ENCODE measurements at regions not wholly inside any gene's neighbourhood (a gene's known extent, or its start where the extent isn't known, plus 50 kb on each side); places are given as distances from the start of the nearest gene placed in this dataset.

DNA sequence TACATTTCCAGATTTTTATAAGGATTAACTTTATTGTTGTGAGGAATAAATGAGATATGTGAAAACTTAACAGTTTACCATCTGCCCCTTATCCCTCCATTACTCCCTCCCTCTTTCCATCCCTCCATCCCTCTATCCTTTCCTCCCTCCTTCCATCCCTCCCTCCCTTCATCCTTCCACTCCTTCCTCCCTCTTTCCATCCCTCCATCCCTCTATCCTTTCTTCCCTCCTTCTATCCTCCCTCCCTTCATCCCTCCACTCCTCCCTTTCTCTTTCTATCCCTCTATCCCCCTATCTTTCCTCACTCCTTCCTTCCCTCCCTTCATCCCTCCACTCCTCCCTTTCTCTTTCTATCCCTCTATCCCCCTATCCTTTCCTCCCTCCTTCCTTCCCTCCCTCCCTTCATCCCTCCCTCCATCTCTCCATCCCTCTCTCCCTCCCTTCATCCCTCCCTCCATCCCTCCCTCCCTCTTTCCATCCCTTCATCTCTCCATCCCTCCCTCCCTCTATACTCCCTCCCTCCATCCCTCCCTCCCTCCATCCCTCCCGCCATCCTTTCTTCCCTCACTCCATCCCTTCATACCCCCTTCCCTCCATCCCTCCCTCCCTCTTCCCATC, 181.8 kb upstream of the PLXNC1 start:
- H3K9ac ChIP-seq (ENCODE audit: low read length): no peak overlapping the region
- H3K36me3 ChIP-seq (ENCODE audit: insufficient read depth, low read length): no peaks in the 10 kb centered on the region
- H3K27ac ChIP-seq (ENCODE audit: low read depth, low read length, poor library complexity, severe bottlenecking): no peak overlapping the region
- TF ChIP-seq EZH2 (IDR thresholded peaks at IDR 0.05; ENCODE audit: borderline replicate concordance, low read length): no peak
- TF ChIP-seq, protein P1, sequence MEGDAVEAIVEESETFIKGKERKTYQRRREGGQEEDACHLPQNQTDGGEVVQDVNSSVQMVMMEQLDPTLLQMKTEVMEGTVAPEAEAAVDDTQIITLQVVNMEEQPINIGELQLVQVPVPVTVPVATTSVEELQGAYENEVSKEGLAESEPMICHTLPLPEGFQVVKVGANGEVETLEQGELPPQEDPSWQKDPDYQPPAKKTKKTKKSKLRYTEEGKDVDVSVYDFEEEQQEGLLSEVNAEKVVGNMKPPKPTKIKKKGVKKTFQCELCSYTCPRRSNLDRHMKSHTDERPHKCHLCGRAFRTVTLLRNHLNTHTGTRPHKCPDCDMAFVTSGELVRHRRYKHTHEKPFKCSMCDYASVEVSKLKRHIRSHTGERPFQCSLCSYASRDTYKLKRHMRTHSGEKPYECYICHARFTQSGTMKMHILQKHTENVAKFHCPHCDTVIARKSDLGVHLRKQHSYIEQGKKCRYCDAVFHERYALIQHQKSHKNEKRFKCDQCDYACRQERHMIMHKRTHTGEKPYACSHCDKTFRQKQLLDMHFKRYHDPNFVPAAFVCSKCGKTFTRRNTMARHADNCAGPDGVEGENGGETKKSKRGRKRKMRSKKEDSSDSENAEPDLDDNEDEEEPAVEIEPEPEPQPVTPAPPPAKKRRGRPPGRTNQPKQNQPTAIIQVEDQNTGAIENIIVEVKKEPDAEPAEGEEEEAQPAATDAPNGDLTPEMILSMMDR (IDR thresholded peaks at IDR 0.05; ENCODE audit: low read length): no peak
- H3K27me3 ChIP-seq (ENCODE audit: insufficient read depth, low read length): no peaks in the 10 kb centered on the region
- H4K20me1 ChIP-seq (ENCODE audit: insufficient read depth, low read length): no peaks in the 10 kb centered on the region
- H3K4me3 ChIP-seq (ENCODE audit: low read depth, low read length, poor library complexity, severe bottlenecking): no peak overlapping the region
- H3K9me2 ChIP-seq (ENCODE audit: low read depth, low read length): no peaks in the 10 kb centered on the region
- no peak overlapping the region for H3K4me2 ChIP-seq (ENCODE audit: low read length)
- H3F3A ChIP-seq (ENCODE audit: insufficient read depth, low read length): no peaks in the 10 kb centered on the region
- no peak overlapping the region for H2AFZ ChIP-seq (ENCODE audit: low read length)
- no peaks in the 10 kb centered on the region for H3K9me3 ChIP-seq (ENCODE audit: low read length)
- H3K79me2 ChIP-seq (ENCODE audit: insufficient read depth, low read length): no peaks in the 10 kb centered on the region
- no peaks in the 10 kb centered on the region for H3K4me1 ChIP-seq (ENCODE audit: insufficient read depth, low read length, severe bottlenecking)

DNA sequence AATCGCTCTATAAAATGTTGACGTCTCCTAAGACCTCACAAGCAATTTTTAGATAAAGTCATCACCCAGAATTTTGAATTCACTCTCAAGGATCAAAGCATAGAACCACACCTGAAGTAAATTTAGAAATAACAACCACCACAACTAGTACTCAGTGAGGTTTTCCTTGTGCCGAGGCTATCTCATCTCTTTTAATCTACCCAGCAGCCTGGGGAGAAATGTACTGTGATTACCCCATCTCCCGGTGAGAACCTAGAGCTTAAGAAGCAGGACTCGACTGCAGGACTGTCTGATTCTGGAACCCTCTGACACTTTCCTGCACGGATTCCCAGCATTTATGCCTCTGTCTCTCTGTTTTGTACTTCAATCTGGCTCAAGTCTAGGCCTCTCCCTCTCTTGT, 180.9 kb upstream of the PLXNC1 start:
- Histone ChIP-seq H3K9me3 (ENCODE audit: low read length) (no peaks in the 10 kb centered on the region), H3K27me3 (ENCODE audit: insufficient read depth, low read length) (0 out of 2 replicates have a peak, but pooled peaks cover under 1% of the 10 kb centered on the region), H3K4me3 (ENCODE audit: low read depth, low read length, poor library complexity, severe bottlenecking) (no peak overlapping the region), H3F3A (ENCODE audit: insufficient read depth, low read length) (no peaks in the 10 kb centered on the region), H3K4me1 (ENCODE audit: insufficient read depth, low read length, severe bottlenecking) (no peaks in the 10 kb centered on the region), H4K20me1 (ENCODE audit: insufficient read depth, low read length) (no peaks in the 10 kb centered on the region), H2AFZ (ENCODE audit: low read length) (no peak overlapping the region), H3K79me2 (ENCODE audit: insufficient read depth, low read length) (no peaks in the 10 kb centered on the region), H3K27ac (ENCODE audit: low read depth, low read length, poor library complexity, severe bottlenecking) (no peak overlapping the region), H3K36me3 (ENCODE audit: insufficient read depth, low read length) (no peaks in the 10 kb centered on the region), H3K9ac (ENCODE audit: low read length) (no peak overlapping the region), H3K9me2 (ENCODE audit: low read depth, low read length) (no peaks in the 10 kb centered on the region), H3K4me2 (ENCODE audit: low read length) (no peak overlapping the region)
- TF ChIP-seq, protein P1 (IDR thresholded peaks at IDR 0.05; ENCODE audit: low read length): no peak
- no peak for TF ChIP-seq EZH2 (IDR thresholded peaks at IDR 0.05; ENCODE audit: borderline replicate concordance, low read length)

- H2AFZ ChIP-seq (ENCODE audit: low read length): no peak overlapping the region
- H3K9me2 ChIP-seq (ENCODE audit: low read depth, low read length): no peaks in the 10 kb centered on the region
- 0 out of 2 replicates have a peak, but pooled peaks cover 4% of the 10 kb centered on the region for H3K27me3 ChIP-seq (ENCODE audit: insufficient read depth, low read length)
- H3K4me1 ChIP-seq (ENCODE audit: insufficient read depth, low read length, severe bottlenecking): no peaks in the 10 kb centered on the region
- H3F3A ChIP-seq (ENCODE audit: insufficient read depth, low read length): no peaks in the 10 kb centered on the region
- H3K9me3 ChIP-seq (ENCODE audit: low read length): no peaks in the 10 kb centered on the region
- no peaks in the 10 kb centered on the region for H3K79me2 ChIP-seq (ENCODE audit: insufficient read depth, low read length)
- no peak overlapping the region for H3K27ac ChIP-seq (ENCODE audit: low read depth, low read length, poor library complexity, severe bottlenecking)
- no peak overlapping the region for H3K9ac ChIP-seq (ENCODE audit: low read length)
- H3K36me3 ChIP-seq (ENCODE audit: insufficient read depth, low read length): no peaks in the 10 kb centered on the region
- no peak overlapping the region for H3K4me3 ChIP-seq (ENCODE audit: low read depth, low read length, poor library complexity, severe bottlenecking)
- no peak overlapping the region for H3K4me2 ChIP-seq (ENCODE audit: low read length)
- H4K20me1 ChIP-seq (ENCODE audit: insufficient read depth, low read length): no peaks in the 10 kb centered on the region
- TF ChIP-seq, protein P1 (IDR thresholded peaks at IDR 0.05; ENCODE audit: low read length): no peak
- no peak for TF ChIP-seq EZH2 (IDR thresholded peaks at IDR 0.05; ENCODE audit: borderline replicate concordance, low read length)
These were observed 179.7 kb upstream of the PLXNC1 start for GRCh38 chr12:93968536-93969285.
